Activated CD8-positive, alpha-beta memory T cell treated with anti-CD3 and anti-CD28 coated beads, Interleukin-2, amount 50 U/mL, for 24 hours (primary cell): ENCODE measurements at regions not wholly inside any gene's neighbourhood (a gene's known extent, or its start where the extent isn't known, plus 50 kb on each side); places are given as distances from the start of the nearest gene placed in this dataset.

Experiments used
- DNase-seq: peaks from one replicate; pipeline ENCODE4 v3.0.0-alpha.2; 2020; ENCODE audit errors: extremely low read depth

DNA sequence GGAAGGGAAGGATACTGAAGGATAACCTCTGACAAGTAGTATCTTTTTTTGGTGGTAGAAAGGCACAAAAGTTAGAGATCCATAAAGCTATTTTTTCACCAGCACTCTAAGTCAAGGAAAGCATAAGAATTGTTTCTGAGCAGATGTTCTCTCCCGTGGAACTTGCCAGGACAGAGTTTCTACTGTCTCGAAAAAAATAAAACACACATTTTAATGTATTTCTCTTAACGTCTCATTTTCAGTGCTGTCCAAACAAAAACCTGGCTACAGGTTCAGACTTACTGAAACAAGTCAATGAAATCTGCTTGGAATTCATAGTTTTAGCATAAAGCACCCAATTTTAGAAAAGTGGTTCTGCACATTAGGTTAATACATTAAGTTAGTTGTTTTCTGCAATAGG, 338.3 kb downstream of the LTN1 start:
- no peak for DNase-seq

DNA sequence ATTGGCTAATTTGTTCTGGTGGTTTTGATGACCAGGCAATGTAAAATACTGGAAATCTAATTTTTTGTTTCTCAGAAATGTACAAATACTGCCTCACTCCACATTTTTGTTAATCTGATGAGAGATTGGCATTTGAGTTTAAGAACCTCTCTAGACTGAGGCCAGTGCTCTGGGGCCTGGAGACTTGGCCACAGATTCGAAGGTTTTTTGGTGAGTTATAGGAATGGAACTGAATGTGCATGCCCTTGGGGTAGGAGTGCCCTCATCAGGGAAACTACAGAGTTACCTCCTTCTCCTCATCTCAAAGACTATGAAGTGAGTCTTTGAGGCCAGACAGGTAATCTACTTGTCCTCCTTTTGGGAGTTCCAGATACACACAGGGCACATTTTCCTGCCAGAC, 347.9 kb downstream of the LTN1 start:
- no peak for DNase-seq

DNA sequence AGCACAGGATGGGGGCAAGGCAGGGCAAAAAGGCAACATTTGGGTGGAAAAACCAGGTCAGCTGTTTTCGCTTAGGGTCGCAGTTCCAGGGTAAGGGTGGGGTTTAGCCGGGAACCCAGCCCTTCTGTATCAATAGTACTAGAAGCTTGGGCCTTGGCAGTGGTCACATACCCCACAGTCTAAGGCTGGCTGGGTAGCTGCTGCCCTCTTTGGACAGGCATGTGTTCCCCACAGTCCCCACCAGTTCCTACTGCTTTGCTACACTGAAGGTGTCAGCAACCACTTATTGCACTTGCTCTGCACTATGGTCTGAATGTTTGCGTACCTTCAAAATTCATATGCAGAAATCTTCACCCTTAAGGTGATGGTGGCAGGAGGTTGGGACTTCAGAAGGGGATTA, 349.8 kb downstream of the LTN1 start:
- DNase-seq: no peak

- DNase-seq: no peak
Observed at GRCh38 chr21:28641731-28642130, 350.9 kb downstream of the LTN1 start.

DNA sequence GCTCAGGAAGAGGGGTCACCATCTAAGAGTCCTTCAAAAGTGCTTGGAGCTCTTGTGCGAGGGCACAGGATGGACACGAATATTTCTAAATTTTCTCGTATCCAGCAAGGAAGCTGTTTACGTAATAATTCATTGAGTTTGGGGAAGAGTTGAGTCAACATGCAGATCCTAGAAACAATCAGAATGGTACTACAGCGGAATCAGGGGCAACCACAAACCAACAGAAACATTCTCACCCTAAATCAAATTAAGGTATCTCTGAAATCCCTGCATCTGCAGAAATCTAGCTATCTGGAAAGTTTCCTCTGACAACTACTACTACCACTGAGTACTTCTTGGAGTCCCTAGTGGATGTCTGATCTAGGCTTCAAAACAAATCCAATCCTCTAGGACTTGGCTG, 352.4 kb downstream of the LTN1 start:
- DNase-seq: no peak

GRCh38 chr21:28639737-28640136, 352.9 kb downstream of the LTN1 start:
- DNase-seq: no peak

- no peak for DNase-seq
Observed at GRCh38 chr21:28636752-28637691, 355.7 kb downstream of the LTN1 start.

DNA sequence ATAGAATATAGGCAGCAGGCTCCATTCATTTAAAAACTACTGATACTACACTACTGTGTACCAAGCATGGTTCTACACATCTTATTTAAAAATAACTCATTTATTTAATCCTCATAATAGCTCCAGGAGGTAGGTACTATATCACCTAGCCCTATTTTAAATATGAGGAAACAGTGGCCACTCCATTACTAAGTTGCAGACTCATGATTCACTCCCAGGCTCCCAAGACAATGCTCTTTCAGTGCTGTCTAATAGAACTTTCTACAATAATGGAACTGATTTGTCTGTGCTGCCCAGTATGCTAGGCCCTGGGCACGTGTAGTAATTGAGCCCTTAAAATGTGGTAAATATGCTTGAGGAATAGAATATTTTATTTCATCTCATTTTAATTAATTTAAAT, 357.1 kb downstream of the LTN1 start:
- no peak for DNase-seq

DNA sequence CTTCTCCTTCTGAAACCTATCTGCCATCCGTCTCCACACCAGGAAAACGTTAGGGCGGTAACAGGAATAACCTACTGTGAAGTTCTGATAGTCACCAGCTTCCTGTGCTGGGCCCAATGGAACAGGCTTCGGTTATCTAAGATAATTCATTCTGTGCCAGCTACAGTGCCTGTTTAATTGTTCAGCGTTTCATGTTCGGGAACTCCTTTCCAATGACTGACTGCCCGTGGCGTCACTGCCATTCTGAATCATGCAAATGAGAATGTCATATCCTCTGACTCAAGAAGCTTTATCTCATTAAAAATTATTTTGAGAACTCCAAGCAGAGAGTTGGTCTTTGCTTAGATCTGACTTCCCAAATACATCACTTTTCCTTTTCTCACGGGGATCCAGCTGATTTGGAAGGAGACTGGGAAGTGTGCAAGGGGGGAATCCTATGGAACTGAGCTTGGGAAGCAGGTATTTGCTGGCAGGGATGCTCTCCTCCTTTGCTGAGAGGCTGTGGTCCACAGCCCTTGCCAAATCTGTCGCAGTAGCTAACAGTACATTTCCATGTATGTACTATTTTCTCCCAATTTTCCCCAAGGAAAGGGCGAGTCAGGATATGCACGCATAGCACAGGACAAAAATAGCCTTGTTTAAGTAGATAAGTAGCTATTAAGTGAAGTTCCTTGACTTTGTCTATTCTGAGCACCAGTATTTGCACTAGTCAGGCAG, 358.7 kb downstream of the LTN1 start:
- DNase-seq: no peak

DNA sequence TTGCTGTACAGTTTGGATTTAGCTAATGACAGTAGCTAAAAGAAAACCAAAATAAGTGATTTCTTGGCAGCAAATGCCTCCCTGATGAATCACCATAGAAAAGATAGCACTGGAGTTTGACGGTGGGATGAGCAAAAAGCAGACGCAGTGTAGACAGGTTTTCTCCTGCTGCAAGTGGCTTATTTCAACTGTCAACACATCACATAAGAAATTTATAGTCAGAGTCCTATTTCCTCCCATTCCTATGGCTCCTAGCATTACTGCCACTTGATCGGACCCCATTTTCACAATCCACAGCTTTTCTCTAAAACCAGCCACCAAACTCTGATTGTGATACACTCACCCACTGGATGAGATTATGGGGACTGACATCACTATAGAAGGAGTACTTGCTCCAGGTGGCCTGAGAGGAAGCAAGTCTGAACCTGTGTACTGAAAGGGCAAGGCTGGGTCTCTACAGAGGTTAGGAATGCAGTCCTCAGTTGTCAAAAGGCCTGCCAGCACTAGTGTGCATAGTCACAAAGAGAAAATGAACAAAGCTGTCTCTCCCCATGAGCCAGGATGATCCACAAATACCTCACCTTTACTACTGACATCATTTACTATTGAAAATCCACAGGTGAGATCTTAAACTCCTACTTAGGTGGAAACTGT, 359.8 kb downstream of the LTN1 start:
- no peak for DNase-seq

- no peak for DNase-seq
Observed at GRCh38 chr21:28627691-28628090, 365.0 kb downstream of the LTN1 start.

GRCh38 chr21:28627261-28627660, 365.4 kb downstream of the LTN1 start:
- DNase-seq: no peak

- no peak for DNase-seq
Observed at GRCh38 chr21:28624626-28625025, 368.1 kb downstream of the LTN1 start.

DNA sequence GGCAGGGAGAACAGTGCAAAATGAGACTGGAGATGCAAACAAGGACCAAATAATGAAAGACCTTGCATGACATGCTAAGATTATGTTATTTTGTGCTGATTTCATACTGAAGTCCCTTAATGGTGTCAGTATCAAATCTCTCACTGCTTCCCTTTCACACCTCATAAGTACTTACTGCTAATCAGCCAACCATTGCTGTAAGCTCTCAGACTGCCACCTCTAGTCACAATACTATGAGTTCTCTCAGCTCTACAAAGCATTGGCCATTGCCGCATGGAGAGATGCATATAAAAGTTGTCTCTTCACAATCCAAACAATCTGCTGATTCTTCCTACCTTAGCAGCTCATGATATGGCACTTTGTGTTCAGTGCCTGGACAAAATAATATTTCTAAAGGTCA, 375.4 kb downstream of the LTN1 start:
- no peak for DNase-seq

DNA sequence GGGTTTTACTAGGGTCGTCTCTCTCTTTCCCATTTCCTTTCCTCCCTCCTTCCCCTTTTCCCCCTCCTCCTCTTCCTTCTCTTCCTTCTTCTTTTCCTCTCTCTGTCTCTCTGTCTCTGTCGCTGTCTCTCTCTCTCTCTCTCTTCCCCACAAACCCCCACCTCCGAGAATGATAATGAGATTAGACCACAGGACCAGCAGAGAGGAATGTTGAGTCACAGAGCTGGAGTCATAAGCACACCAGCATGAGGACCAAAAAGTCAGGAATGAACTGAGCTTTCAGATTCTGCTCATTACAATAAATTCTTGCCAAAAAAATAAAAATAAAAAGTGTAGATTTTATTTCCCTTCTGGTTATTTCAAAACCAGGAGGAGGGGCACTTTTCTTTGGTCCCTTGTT, 377.4 kb downstream of the LTN1 start:
- no peak for DNase-seq

DNA sequence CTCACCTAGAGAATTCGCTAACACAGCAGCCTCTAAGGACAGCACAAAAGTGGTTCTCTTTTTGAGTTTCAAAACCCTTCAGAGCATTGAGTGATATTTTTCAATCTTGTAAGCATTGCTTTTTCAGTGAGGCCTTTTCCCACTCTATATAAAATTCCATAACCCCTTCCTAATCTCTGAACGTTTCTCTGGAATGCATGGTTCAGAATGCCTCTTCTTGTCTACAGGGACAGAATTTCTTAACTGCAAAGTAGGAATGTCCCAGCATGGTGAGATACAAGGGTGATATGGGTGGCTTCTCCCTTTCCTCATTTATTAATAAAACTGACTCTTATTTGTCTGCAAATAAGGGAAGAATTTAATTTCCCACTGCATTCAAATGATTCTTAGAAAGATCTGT, 377.9 kb downstream of the LTN1 start:
- no peak for DNase-seq

- DNase-seq: no peak
Observed at GRCh38 chr21:28608646-28609045, 384.0 kb downstream of the LTN1 start.

- no peak for DNase-seq
Observed at GRCh38 chr21:28607545-28607944, 385.1 kb downstream of the LTN1 start.

DNA sequence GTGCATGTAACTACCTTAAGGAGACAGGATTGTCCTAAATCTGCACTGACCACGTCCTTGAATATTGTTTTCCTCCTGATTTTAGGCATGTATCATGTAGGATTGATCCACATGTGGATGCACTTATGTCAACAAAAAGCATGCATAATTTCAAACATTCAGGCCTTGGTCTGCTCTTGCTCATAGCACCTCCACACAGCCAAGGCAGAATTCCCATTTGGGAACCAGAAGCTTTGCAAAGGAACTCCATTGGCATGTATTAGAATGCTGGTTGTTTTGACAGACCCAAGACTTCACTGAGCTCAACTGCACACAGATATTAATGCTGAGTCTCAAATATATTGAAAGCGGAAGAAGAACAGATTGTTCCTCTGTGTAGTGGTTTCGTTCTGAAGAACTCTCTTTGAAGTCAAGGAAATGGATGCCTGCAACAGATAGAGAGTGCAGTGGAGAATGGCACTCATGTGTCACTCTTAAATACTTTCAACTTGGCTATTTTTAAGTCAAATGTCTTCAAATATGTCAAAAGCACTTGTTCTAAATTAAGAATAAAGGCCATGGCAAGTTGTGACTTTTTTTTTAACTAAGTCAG, 387.6 kb downstream of the LTN1 start:
- DNase-seq: no peak

- DNase-seq: no peak
Observed at GRCh38 chr21:28602546-28602945, 390.1 kb downstream of the LTN1 start.

DNA sequence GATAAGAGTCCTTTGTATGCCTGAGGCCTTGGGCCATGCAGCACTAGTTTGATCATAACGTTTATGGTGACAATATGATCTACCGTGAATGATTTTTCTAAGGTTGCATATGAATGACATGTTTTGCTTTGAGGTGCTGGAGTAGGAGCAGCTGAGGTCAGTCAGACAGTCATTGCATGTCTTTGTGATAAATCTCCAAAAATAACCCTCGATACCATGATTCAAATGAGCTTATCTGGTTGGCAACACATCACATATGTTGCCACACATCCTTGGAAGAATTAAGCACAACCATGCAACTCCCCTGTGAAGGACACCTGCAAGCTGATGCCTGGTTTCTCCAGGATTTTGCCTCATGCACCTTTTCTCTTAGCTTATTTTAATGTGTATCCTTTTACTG, 394.5 kb downstream of the LTN1 start:
- no peak for DNase-seq

DNA sequence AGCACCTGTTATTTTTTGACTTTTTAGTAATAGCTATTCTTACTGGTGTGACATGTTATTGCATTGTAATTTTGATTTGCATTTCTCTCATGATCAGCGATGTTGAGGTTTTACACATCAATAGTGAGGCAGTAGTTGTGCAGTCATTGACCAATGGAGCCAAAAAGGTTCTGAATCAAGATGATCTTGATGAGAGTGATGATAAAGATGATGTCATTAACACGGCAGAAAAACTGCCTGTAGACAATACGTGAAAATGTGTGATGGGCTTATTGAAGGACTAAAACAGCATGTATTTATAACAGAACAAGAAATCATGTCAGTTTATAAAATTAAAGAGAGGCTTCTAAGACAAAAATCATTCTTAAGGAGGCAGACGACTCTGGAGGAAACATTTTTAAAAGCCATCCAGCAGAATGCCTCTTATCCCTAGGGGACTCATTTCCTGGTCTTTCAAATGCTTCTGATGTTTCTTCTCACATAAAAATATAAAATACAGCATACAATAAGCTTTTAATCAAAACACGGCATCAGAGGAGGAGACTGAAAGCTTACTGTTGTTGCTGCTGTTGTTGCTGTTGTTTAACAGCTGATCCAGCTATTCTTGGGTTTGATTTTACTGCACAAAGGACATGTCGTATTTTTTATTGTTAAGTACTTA, 400.3 kb downstream of the LTN1 start:
- DNase-seq: no peak
